GM12892 (cell line): ENCODE measurements at regions not wholly inside any gene's neighbourhood (a gene's known extent, or its start where the extent isn't known, plus 50 kb on each side); places are given as distances from the start of the nearest gene placed in this dataset.

Experiments
- POLR2AphosphoS5 ChIP-seq: IDR thresholded peaks from 2 replicates; pipeline ENCODE4 v1.6.1; 2011; ENCODE audit warnings: low read depth, low read length, control low read depth
- TAF1 ChIP-seq: IDR thresholded peaks from 2 replicates; pipeline ENCODE4 v1.6.1; 2011; ENCODE audit warnings: low read depth, mild to moderate bottlenecking, control low read depth, low read length, borderline replicate concordance

- no peak for TF ChIP-seq TAF1
- no peak for TF ChIP-seq POLR2AphosphoS5
Measured at GRCh38 chr1:166343276-166343675, 176.5 kb upstream of the FAM78B start.
